KBM-7 (cell line): ENCODE measurements at regions not wholly inside any gene's neighbourhood (a gene's known extent, or its start where the extent isn't known, plus 50 kb on each side); places are given as distances from the start of the nearest gene placed in this dataset.
"Not testable (repeated sequence)": the region's sequence is repeated elsewhere in the genome, so short reads cannot be mapped to it uniquely, and the experiment has no call there.

Source experiments
- DNase-seq: peaks from one replicate; pipeline ENCODE4 v3.0.0-alpha.2; 2015
- in situ Hi-C: fragments of 300-500 bp; cut with MboI; formaldehyde crosslinking; loops from 2 replicates; pipeline ENCODE4 v1.14.3; 2020; ENCODE audit warnings: low sequenced_read_pairs, low pct_unique_long_range_greater_than_20kb, mixed read lengths

DNA sequence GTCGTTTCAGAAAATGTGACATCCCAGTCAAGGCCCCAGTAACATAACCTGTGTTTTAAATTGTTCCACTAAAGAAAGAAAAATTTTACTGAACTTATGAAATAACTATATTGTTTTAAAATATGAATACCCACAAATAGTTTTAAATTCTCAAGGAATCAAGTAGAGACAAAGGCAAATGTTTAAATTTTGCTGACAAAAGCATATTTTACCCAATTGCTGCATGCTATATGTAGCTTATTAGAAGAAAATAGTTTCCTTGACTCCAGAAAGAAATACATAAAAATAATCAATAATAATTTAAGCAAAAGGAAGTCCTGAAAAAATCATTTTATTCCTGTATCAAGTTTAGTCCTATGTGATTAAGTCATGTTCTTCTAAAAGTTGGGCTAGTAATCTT is 481.3 kb upstream of the ADGRL3 start:
- in situ Hi-C loops, result no loop called here
- no peak for DNase-seq

- DNase-seq, result no peak
- in situ Hi-C loops, result no loop called here
Measured at GRCh38 chr4:60721685-60722084, 478.4 kb upstream of the ADGRL3 start.

GRCh38 chr4:60723796-60724195 is 476.3 kb upstream of the ADGRL3 start:
- in situ Hi-C loops, result no loop called here

GRCh38 chr4:60724623-60725022 is 475.5 kb upstream of the ADGRL3 start:
- in situ Hi-C loops, result no loop called here
- no peak for DNase-seq

More at GRCh38 chr4:60723796-60724195, 476.3 kb upstream of the ADGRL3 start:
- DNase-seq, result no peak

DNA sequence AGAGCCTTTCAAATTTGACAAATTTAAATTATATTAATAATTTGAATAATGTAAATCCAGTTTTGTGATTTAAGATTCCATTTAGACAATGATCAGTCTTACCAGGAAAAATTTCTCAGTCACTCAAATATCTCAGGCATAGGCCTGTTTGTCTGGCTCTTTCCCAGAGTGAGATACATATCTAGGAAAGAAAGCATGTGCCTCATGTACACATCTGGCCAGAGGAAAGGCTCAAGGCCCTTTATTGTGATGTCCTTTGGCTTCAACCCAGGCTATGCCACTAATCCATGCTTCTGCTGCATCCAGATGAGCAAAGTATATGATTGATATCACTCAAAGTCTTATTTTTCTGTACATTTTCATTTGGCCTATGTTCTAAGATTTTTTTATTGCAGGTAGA is 473.3 kb upstream of the ADGRL3 start:
- no peak for DNase-seq
- in situ Hi-C loops, result no loop called here

- in situ Hi-C loops, result no loop called here
- DNase-seq, result no peak
Measured at GRCh38 chr4:60729194-60729593, 470.9 kb upstream of the ADGRL3 start.

DNA sequence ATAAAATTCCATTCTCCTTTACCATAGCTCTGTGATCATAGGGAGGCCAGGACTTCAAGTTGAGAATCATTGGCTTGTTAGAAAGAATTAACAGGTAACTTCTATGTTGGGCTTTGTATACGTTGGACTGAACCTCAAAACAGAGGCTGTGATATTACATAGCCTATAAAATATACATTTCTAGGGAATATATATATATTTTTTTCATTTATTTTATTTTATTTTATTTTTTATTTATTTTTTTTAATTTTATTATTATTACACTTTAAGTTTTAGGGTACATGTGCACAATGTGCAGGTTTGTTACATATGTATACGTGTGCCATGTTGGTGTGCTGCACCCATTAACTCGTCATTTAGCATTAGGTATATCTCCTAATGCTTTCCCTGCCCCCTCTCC is 470.4 kb upstream of the ADGRL3 start:
- in situ Hi-C loops, result not testable (repeated sequence)

DNA sequence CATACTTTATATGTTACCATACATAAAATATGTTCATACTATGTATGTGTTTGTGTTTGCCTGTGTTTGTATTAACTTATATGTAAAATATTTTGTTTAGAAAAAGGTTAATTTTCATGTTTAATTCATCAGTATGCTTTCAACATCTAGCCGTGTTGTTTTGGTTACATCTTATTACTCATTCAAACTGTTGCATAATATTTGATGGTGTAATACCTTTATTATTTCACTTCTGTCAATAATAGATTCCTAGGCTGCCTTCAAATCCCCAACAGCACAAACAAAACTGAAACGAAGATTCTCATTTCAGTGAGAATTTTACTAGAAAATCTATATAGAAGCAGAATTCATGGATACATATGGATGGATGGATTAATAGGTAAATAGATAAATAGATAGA is 462.3 kb upstream of the ADGRL3 start:
- in situ Hi-C loops, result no loop called here
- DNase-seq, result no peak

More for the DNA sequence above, 470.4 kb upstream of the ADGRL3 start:
- DNase-seq, result not testable (repeated sequence)

DNA sequence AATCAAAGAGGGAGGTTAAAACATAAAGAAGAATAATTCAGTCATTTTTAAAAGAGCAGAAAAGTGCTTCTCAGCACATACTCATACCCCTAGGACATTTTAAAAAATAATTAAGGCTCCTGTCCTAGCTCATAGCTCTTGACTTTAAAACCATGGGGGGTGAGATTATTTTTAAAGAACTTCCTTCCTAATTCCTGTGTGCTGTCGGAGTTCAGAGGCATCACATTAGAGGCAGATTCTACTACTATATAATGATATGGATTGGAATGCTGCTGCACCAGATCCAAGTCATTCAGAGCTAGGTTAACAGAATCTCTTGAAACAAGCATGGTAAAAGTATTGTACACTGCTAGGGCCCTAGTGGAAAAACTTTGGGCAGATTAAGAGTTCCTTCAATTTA is 456.5 kb upstream of the ADGRL3 start:
- no peak for DNase-seq
- in situ Hi-C loops, result no loop called here

DNA sequence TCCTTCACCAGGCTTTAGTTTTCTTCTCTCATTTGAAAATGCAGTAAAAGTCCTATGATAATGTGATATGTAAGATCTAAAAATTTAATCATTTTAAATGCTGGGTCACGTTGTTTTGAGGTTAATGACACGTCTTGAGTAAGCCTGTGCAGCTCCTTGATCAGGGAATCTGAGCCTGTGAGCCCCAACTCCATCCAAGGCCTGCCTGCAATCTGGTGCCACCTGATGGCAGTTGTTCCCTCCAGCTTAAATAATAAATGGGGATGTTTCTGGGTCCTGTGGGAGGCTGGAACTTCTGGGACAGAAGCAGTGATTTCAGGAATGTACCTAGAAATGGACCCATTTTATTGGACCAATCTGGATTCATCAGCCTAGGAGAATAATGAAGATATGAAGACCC is 455.4 kb upstream of the ADGRL3 start:
- DNase-seq, result no peak

DNA sequence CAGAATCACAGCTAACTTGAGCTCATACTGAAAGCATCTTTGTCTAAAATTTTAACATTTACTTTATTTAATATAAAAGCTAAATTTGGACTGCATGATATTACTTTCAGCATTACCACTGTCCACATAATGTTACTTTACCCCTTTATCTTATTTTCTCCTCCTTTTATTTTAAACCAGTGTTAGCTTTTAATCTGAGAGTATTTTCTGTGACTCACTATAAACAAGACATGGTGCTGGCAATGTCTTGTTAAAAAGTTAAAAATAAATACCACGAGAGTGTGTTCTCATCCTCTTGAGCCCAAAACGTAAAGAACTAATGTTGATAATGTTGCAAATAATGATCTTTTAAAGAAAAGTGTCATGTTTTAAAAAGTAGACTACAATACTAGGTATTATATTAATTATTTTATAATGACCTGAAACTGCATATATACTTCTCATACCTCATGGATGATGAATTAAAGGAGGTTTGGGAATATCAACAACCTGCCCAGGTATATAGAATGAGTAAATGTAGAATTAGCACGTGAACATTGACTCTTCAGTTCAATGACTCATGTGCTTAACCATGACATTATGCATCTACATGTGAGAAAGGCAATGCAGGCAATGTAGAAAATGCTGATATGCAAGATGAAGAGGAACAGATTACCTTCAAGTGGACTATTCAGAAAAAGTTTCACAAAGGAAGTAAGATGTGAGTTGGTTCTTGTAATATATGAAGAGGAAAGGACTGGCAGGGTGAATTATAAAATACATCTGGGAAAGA is 454.1 kb upstream of the ADGRL3 start:
- DNase-seq, result no peak
- in situ Hi-C loops, result no loop called here

More for the DNA sequence above, 455.4 kb upstream of the ADGRL3 start:
- in situ Hi-C loops, result no loop called here

GRCh38 chr4:60750962-60751361 is 449.2 kb upstream of the ADGRL3 start:
- no peak for DNase-seq
- in situ Hi-C loops, result no loop called here

GRCh38 chr4:60757986-60758680 is 442.0 kb upstream of the ADGRL3 start:
- in situ Hi-C loops, result no loop called here
- DNase-seq, result no peak

DNA sequence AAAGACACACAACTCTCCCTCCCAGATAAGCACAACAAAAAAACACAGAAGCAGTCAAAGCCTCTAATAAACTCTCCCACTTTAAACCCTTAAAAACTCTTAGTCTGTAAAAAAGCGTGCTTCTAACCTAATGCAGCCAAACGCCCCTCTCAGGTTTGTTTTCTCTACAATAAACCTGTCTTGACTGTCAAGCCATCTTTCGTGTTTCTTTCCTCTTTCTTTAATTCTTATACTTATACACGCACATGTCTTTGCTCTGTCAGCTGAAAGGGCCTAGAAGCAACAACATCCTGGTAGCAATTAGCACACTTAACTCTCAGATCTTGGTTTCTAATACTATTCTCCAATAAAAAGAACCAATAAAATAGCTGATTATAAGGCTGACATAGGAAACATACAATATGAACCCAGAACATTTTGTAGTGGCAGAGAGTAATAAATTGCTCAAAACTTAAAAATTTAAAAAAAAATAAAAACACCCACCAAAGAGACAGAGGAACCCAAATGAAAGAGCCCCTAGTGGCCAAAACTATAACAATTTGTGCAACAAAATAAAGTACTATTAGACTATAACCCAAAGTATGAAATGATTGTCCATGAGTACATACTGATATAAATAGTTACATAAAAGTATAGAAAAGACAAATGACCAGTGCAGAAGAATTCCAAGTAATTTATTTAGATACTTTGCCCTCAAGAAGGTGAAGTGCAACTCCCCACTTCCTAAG is 440.4 kb upstream of the ADGRL3 start:
- no peak for DNase-seq
- in situ Hi-C loops, result no loop called here

DNA sequence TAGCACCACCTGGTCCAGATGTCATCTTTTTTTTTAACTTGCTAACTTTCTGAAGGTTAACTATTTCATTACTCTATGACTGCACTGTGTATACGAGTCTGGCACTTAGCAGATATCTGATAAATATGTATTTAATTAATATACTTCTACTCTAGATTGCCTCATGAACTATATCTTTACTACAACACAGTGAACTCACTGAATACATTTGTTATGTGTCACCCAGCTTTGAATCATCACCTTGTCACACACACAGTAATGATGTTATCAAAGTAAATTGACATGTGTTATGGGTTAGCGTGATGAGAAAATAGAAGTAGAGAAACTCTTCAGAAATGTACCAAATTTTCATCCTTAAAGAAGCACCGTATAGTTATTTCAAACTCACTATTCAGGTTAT is 419.3 kb upstream of the ADGRL3 start:
- in situ Hi-C loops, result no loop called here
- DNase-seq, result no peak

DNA sequence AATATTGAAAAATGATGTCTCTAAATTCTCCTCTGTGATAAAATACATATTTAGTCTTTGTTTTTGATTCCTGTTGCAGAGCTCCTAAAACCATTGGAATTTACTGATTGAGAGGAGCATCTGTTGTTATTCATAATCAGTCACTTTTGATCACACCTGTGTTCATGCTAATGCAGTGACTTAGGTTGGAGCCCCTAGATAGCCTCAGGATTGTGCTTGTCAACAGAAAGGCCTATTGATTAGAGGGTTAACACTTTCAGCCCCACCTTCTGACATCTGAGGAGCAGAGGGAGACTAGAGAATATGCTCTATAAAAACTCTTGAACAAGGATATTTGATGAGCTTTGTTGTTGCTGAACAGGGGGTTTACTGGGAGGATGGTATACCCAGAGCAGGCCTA is 409.5 kb upstream of the ADGRL3 start:
- in situ Hi-C loops, result no loop called here
- DNase-seq, result no peak

DNA sequence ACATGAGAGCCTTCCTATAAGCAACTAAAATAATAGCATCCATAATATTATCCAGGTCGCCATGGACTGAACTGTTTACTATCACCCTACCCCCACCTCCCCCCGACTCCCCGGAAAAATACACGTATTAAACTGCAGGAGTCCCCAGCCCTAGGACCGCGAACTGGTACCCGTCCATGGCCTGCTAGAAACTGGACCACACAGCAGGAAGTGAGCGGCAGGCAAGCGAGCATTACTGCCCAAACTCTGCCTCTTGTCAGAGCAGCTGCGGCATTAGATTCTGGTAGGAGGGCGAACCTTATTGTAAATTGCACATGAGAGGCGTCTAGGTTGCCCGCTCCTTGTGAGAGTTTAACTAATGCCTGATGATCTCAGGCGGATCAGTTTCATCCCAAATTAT is 405.8 kb upstream of the ADGRL3 start:
- no peak for DNase-seq
- in situ Hi-C loops, result no loop called here

- in situ Hi-C loops, result no loop called here
Measured at GRCh38 chr4:60799214-60799613, 400.9 kb upstream of the ADGRL3 start.

GRCh38 chr4:60800701-60801100 is 399.4 kb upstream of the ADGRL3 start:
- in situ Hi-C loops, result no loop called here
- DNase-seq, result no peak

More at GRCh38 chr4:60799214-60799613, 400.9 kb upstream of the ADGRL3 start:
- DNase-seq, result no peak
